Stomach (tissue), 8 donors: ENCODE measurements at regions not wholly inside any gene's neighbourhood (a gene's known extent, or its start where the extent isn't known, plus 50 kb on each side); places are given as distances from the start of the nearest gene placed in this dataset.

Experiments used
- DNase-seq, 2 donors: peaks; one replicate each; pipeline versions ENCODE4 v3.0.0 to v3.0.0-alpha.2; 2013 to 2019
- H3K27ac ChIP-seq, 5 donors: fragments of 200-600 bp in 4 of 5; sonication (generic) in 4 of 5; one replicate each; pipeline ENCODE4 v1.5.1; 2013 to 2019; ENCODE audit warnings: mild to moderate bottlenecking in 1 of 5, moderate library complexity in 1 of 5
- H3K27me3 ChIP-seq, 3 donors: fragments of 200-600 bp; sonication (generic); one replicate each; pipeline ENCODE4 v1.5.1; 2017 to 2019; ENCODE audit warnings: mixed run types in 1 of 3
- H3K36me3 ChIP-seq, 4 donors: fragments of 200-600 bp; sonication (generic); 1 replicate in 3 of 4; 2 replicates in 1 of 4; pipeline ENCODE4 v1.5.1; 2016 to 2019
- H3K4me1 ChIP-seq, 4 donors: fragments of 200-600 bp; sonication (generic); one replicate each; pipeline ENCODE4 v1.5.1; 2016 to 2019
- H3K4me3 ChIP-seq, 4 donors: fragments of 200-600 bp; sonication (generic) in 3 of 4; one replicate each; pipeline ENCODE4 v1.5.1; 2016 to 2019; ENCODE audit warnings: mild to moderate bottlenecking in 1 of 4
- H3K9me3 ChIP-seq, 4 donors: fragments of 200-600 bp; sonication (generic); one replicate each; pipeline ENCODE4 v1.5.1; 2016 to 2019
- CTCF ChIP-seq, 7 experiments: fragments of 450-650 bp in 4 of 7; fragments of 200-600 bp in 3 of 7; sonication (generic) in 3 of 7; IDR thresholded peaks; one replicate each; pipeline ENCODE4 v1.5.1; 2016 to 2019; ENCODE audit warnings: antibody characterized with exemption in 7 of 7, control low read depth in 2 of 7, mild to moderate bottlenecking in 1 of 7
- EP300 ChIP-seq: sonication (generic); formaldehyde crosslinking; IDR thresholded peaks from one replicate; pipeline ENCODE4 v1.6.1; 2017; ENCODE audit warnings: antibody characterized with exemption
- POLR2A ChIP-seq, 4 donors: fragments of 450-650 bp; IDR thresholded peaks; one replicate each; pipeline ENCODE4 v1.6.1; 2016; ENCODE audit warnings: antibody characterized with exemption in 4 of 4, control low read depth in 2 of 4, mild to moderate bottlenecking in 1 of 4, moderate library complexity in 1 of 4
- POLR2AphosphoS5 ChIP-seq, 3 donors: sonication (generic); formaldehyde crosslinking; IDR thresholded peaks; one replicate each; pipeline ENCODE4 v1.6.1; 2016; ENCODE audit warnings: antibody characterized with exemption in 3 of 3
- WGBS, 5 donors: extraction: QIAGEN DNeasy Blood & Tissue Kit in 3 of 5; methylation state at CpG; one replicate each; pipeline versions ENCODE4 v1.1.5 to v1.1.7; 2013 to 2018; 5-methylcytosine and 5-hydroxymethylcytosine counted together
- intact Hi-C: fragments of 100-400 bp; cut with DNase I; formaldehyde crosslinking; loops from one replicate; pipeline ENCODE4 v1.15.1; 2023; ENCODE audit warnings: low total_unique reads
- donor health status: healthy with polysubstance abuse.
- donor health status: Bipolar disorder and iron deficiency.
- donor health status: healthy.

GRCh38 chr5:101482931-101483330, 579.8 kb upstream of the ST8SIA4 start:
- DNase-seq, result no peak
- no peaks in the 10 kb centered on the region for H3K4me1 ChIP-seq
- TF ChIP-seq CTCF (IDR thresholded peaks at IDR 0.05) (no peak), EP300 (no peak), POLR2AphosphoS5 (IDR thresholded peaks at IDR 0.05) (no peak), POLR2A (IDR thresholded peaks at IDR 0.05) (no peak)
- no peak overlapping the region for H3K4me3 ChIP-seq
- H3K27ac ChIP-seq, result no peak overlapping the region
- intact Hi-C loops, result no loop called here
- no peaks in the 10 kb centered on the region for H3K27me3 ChIP-seq
- H3K9me3 ChIP-seq, result no peaks in the 10 kb centered on the region
- H3K36me3 ChIP-seq, result no peaks in the 10 kb centered on the region
- 61 to 83% (median 76%) methylated on average over 3 of the region's 3 CpGs; no CpG with 5 or more reads in 1 of the 5 donors for WGBS, 5 donors

- Histone ChIP-seq H3K4me1 (no peaks in the 10 kb centered on the region), H3K4me3 (no peak overlapping the region), H3K27me3 (no peaks in the 10 kb centered on the region), H3K36me3 (no peaks in the 10 kb centered on the region), H3K9me3 (no peaks in the 10 kb centered on the region), H3K27ac (no peak overlapping the region)
- 68 to 86% (median 79%) methylated on average over 1 of the region's 1 CpG for WGBS, 5 donors
- no peak for TF ChIP-seq EP300
- TF ChIP-seq CTCF (IDR thresholded peaks at IDR 0.05), result no peak
- TF ChIP-seq POLR2A (IDR thresholded peaks at IDR 0.05), result no peak
- no peak for TF ChIP-seq POLR2AphosphoS5 (IDR thresholded peaks at IDR 0.05)
- intact Hi-C loops, result no loop called here
- DNase-seq, result no peak
Measured at GRCh38 chr5:101473483-101473882, 570.4 kb upstream of the ST8SIA4 start.

GRCh38 chr5:101461455-101461854, 558.4 kb upstream of the ST8SIA4 start:
- Histone ChIP-seq H3K4me1 (no peaks in the 10 kb centered on the region), H3K27ac (no peak overlapping the region), H3K4me3 (no peak overlapping the region), H3K27me3 (no peaks in the 10 kb centered on the region), H3K36me3 (no peaks in the 10 kb centered on the region), H3K9me3 (peaks cover 0 to 8% (median 0%) of the 10 kb centered on the region in 4 donors)
- intact Hi-C loops, result no loop called here
- peak in 1 of 2 donors; percentile 1 for DNase-seq
- TF ChIP-seq POLR2A (IDR thresholded peaks at IDR 0.05) (no peak), CTCF (IDR thresholded peaks at IDR 0.05) (no peak), POLR2AphosphoS5 (IDR thresholded peaks at IDR 0.05) (no peak), EP300 (no peak)

- Histone ChIP-seq H3K27me3 (no peaks in the 10 kb centered on the region), H3K27ac (no peak overlapping the region), H3K4me3 (no peak overlapping the region), H3K36me3 (no peaks in the 10 kb centered on the region), H3K4me1 (no peaks in the 10 kb centered on the region), H3K9me3 (no peaks in the 10 kb centered on the region)
- whole genome bisulfite sequencing, 5 donors, result 69 to 80% (median 73%) methylated on average over 4 of the region's 4 CpGs
- no peak for DNase-seq
- intact Hi-C loops, result no loop called here
- TF ChIP-seq POLR2AphosphoS5 (IDR thresholded peaks at IDR 0.05), result no peak
- no peak for TF ChIP-seq EP300
- TF ChIP-seq CTCF (IDR thresholded peaks at IDR 0.05), result no peak
- no peak for TF ChIP-seq POLR2A (IDR thresholded peaks at IDR 0.05)
Measured at GRCh38 chr5:101458587-101458986, 555.5 kb upstream of the ST8SIA4 start.
